ENCODE measurements at regions not wholly inside any gene's neighbourhood (a gene's known extent, or its start where the extent isn't known, plus 50 kb on each side); places are given as distances from the start of the nearest gene placed in this dataset.

- TF ChIP-seq CREB1 (IDR thresholded peaks at IDR 0.05; ENCODE audit: low read depth) = no peak
- no peak for TF ChIP-seq MAX (IDR thresholded peaks at IDR 0.05)
- no peak for TF ChIP-seq EGR1 (IDR thresholded peaks at IDR 0.05)
- TF ChIP-seq CEBPB (IDR thresholded peaks at IDR 0.05) = no peak
- no peak for TF ChIP-seq YY1 (IDR thresholded peaks at IDR 0.05; ENCODE audit: low read depth)
- TF ChIP-seq REST (IDR thresholded peaks at IDR 0.05; ENCODE audit: low read depth) = no peak
- TF ChIP-seq TAF1 (IDR thresholded peaks at IDR 0.05; ENCODE audit: low read depth) = no peak
- TF ChIP-seq EP300 (IDR thresholded peaks at IDR 0.05; ENCODE audit: borderline replicate concordance) = no peak
- TF ChIP-seq TCF12 (IDR thresholded peaks at IDR 0.05; ENCODE audit: low read depth) = no peak
- no peak for TF ChIP-seq TEAD4 (IDR thresholded peaks at IDR 0.05)
- TF ChIP-seq FOXM1 (IDR thresholded peaks at IDR 0.05; ENCODE audit: borderline replicate concordance, low read depth) = no peak
- TF ChIP-seq NFIC (IDR thresholded peaks at IDR 0.05) = no peak
- no peak for TF ChIP-seq ZBTB7A (IDR thresholded peaks at IDR 0.05; ENCODE audit: low read depth)
Measured at GRCh38 chr13:62593804-62594203, 1178.2 kb upstream of the PCDH20 start.
